Hepatocyte (in vitro differentiated cells): ENCODE measurements at regions not wholly inside any gene's neighbourhood (a gene's known extent, or its start where the extent isn't known, plus 50 kb on each side); places are given as distances from the start of the nearest gene placed in this dataset.

Experiments
- DNase-seq: peaks from one replicate; pipeline ENCODE4 v3.0.0-alpha.2; 2016; ENCODE audit warnings: low spot score
- H2AFZ ChIP-seq: fragments of 200-600 bp; sonication (generic); 2 replicates; pipeline ENCODE4 v1.6.0; 2016; ENCODE audit warnings: antibody characterized with exemption, mild to moderate bottlenecking
- H3K27ac ChIP-seq: fragments of 200-600 bp; sonication (generic); 2 replicates; pipeline ENCODE4 v1.5.1; 2016; ENCODE audit warnings: mild to moderate bottlenecking
- H3K27me3 ChIP-seq: fragments of 200-600 bp; sonication (generic); 2 replicates; pipeline ENCODE4 v1.6.1; 2016
- H3K36me3 ChIP-seq: fragments of 200-600 bp; sonication (generic); replicated peaks from 2 replicates; pipeline ENCODE4 v1.5.1; 2016; ENCODE audit warnings: low read depth; ENCODE audit not compliant: insufficient read depth
- H3K4me1 ChIP-seq: fragments of 200-600 bp; sonication (generic); 2 replicates; pipeline ENCODE4 v1.5.1; 2016; ENCODE audit warnings: mild to moderate bottlenecking, moderate library complexity; ENCODE audit not compliant: insufficient read depth
- H3K4me2 ChIP-seq: fragments of 200-600 bp; sonication (generic); 2 replicates; pipeline ENCODE4 v1.6.0; 2016
- H3K4me3 ChIP-seq: fragments of 200-600 bp; sonication (generic); 2 replicates; pipeline ENCODE4 v1.5.1; 2016; ENCODE audit warnings: mild to moderate bottlenecking
- H3K79me2 ChIP-seq: fragments of 200-600 bp; sonication (generic); 2 replicates; pipeline ENCODE4 v1.6.0; 2017; ENCODE audit warnings: mild to moderate bottlenecking
- H3K9me2 ChIP-seq: fragments of 200-600 bp; sonication (generic); replicated peaks from 2 replicates; pipeline ENCODE4 v1.6.0; 2017; ENCODE audit warnings: mild to moderate bottlenecking; ENCODE audit not compliant: insufficient read depth
- H3K9me3 ChIP-seq: fragments of 200-600 bp; sonication (generic); 2 replicates; pipeline ENCODE4 v1.5.1; 2016; ENCODE audit warnings: low read depth, mild to moderate bottlenecking
- H4K20me1 ChIP-seq: fragments of 200-600 bp; sonication (generic); 2 replicates; pipeline ENCODE4 v1.6.0; 2016; ENCODE audit warnings: mild to moderate bottlenecking; ENCODE audit not compliant: insufficient read depth, poor library complexity, severe bottlenecking
- CTCF ChIP-seq: fragments of 200-600 bp; sonication (generic); IDR thresholded peaks from 2 replicates; pipeline ENCODE4 v1.5.1; 2016; ENCODE audit warnings: antibody characterized with exemption, mild to moderate bottlenecking; ENCODE audit not compliant: poor library complexity
- EZH2 ChIP-seq: fragments of 200-600 bp; sonication (generic); IDR thresholded peaks from 2 replicates; pipeline ENCODE4 v1.6.1; 2016; ENCODE audit warnings: antibody characterized with exemption, mild to moderate bottlenecking, borderline replicate concordance
- EZH2phosphoT487 ChIP-seq: fragments of 200-600 bp; sonication (generic); IDR thresholded peaks from one replicate; pipeline ENCODE4 v1.6.1; 2018; ENCODE audit warnings: antibody characterized with exemption, mild to moderate bottlenecking, low read depth, moderate library complexity; ENCODE audit not compliant: unreplicated experiment, severe bottlenecking
- WGBS: methylation state at CpG from one replicate; pipeline ENCODE4 v1.1.6; 2016; ENCODE audit warnings: low lambda C conversion rate; ENCODE audit errors: missing lambda C conversion rate; 5-methylcytosine and 5-hydroxymethylcytosine counted together

- Histone ChIP-seq H3K4me3 (no peak overlapping the region), H3K4me1 (no peaks in the 10 kb centered on the region), H3K79me2 (no peaks in the 10 kb centered on the region), H3K27ac (no peak overlapping the region), H2AFZ (no peak overlapping the region), H3K9me2 (no peaks in the 10 kb centered on the region), H4K20me1 (no peaks in the 10 kb centered on the region), H3K36me3 (no peaks in the 10 kb centered on the region), H3K27me3 (peaks cover 3% of the 10 kb centered on the region), H3K9me3 (no peaks in the 10 kb centered on the region), H3K4me2 (no peak overlapping the region)
- TF ChIP-seq EZH2phosphoT487, result no peak
- TF ChIP-seq EZH2, result no peak
- no peak for TF ChIP-seq CTCF
- no peak for DNase-seq
- WGBS, result 92% methylated on average over 4 of the region's 4 CpGs
These were observed 96.7 kb upstream of the ARAP3 start for GRCh38 chr5:141778683-141779082.

GRCh38 chr5:141778206-141778605 lies 96.2 kb upstream of the ARAP3 start:
- H3K9me2 ChIP-seq, result no peaks in the 10 kb centered on the region
- peaks cover 3% of the 10 kb centered on the region for H3K27me3 ChIP-seq
- H2AFZ ChIP-seq, result no peak overlapping the region
- no peaks in the 10 kb centered on the region for H3K79me2 ChIP-seq
- H3K27ac ChIP-seq, result no peak overlapping the region
- H3K9me3 ChIP-seq, result no peaks in the 10 kb centered on the region
- DNase-seq, result peak; percentile 56
- no peaks in the 10 kb centered on the region for H4K20me1 ChIP-seq
- H3K36me3 ChIP-seq, result no peaks in the 10 kb centered on the region
- H3K4me3 ChIP-seq, result no peak overlapping the region
- H3K4me2 ChIP-seq, result no peak overlapping the region
- WGBS, result 27% methylated on average over 11 of the region's 11 CpGs
- no peak for TF ChIP-seq EZH2
- no peak for TF ChIP-seq CTCF
- TF ChIP-seq EZH2phosphoT487, result no peak
- H3K4me1 ChIP-seq, result no peaks in the 10 kb centered on the region

- Histone ChIP-seq H3K27ac (no peak overlapping the region), H3K36me3 (no peaks in the 10 kb centered on the region)
These were observed 95.7 kb upstream of the ARAP3 start for GRCh38 chr5:141777711-141778110.

More at GRCh38 chr5:141777711-141778110, 95.7 kb upstream of the ARAP3 start:
- no peaks in the 10 kb centered on the region for H3K4me1 ChIP-seq
- no peak overlapping the region for H2AFZ ChIP-seq
- H3K4me3 ChIP-seq, result no peak overlapping the region
- H3K27me3 ChIP-seq, result peaks cover 3% of the 10 kb centered on the region
- WGBS, result 75% methylated on average over 2 of the region's 2 CpGs
- no peak overlapping the region for H3K4me2 ChIP-seq
- no peaks in the 10 kb centered on the region for H3K79me2 ChIP-seq
- no peak for DNase-seq
- no peaks in the 10 kb centered on the region for H4K20me1 ChIP-seq
- TF ChIP-seq EZH2 (no peak), CTCF (no peak), EZH2phosphoT487 (no peak)
- H3K9me3 ChIP-seq, result no peaks in the 10 kb centered on the region
- no peaks in the 10 kb centered on the region for H3K9me2 ChIP-seq
